Muscle of back (tissue), 3 donors: ENCODE measurements at regions not wholly inside any gene's neighbourhood (a gene's known extent, or its start where the extent isn't known, plus 50 kb on each side); places are given as distances from the start of the nearest gene placed in this dataset.

ENCODE experiments used
- DNase-seq, 3 donors: peaks; one replicate each; pipeline versions ENCODE4 v3.0.0 to v3.0.0-alpha.2; 2013

DNA sequence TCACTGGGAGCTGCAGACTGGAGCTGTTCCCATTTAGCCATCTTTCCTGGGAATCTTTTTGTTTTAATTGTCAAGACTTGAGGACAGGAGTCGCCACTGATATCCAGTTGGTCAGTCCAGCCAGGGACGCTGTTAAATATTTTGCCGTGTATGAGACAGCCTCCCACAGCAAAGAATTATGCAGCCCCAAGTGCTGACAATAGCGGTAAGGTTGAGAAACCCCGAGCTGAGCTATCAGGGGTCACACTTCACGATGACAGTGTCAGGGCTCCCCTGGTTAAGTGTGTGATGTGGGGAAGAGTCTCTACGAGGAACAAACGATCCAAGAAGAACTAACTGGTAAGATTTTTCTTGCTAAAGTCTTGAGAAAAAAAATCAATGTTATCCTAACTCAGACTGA lies 372.0 kb upstream of the MPDZ start:
- no peak for DNase-seq

GRCh38 chr9:13648676-13649075 lies 369.2 kb upstream of the MPDZ start:
- no peak for DNase-seq

- no peak for DNase-seq
Observed at GRCh38 chr9:13648068-13648467, 368.6 kb upstream of the MPDZ start.

- DNase-seq = peak in 1 of 3 donors; percentile 39
Observed at GRCh38 chr9:13646500-13647021, 367.1 kb upstream of the MPDZ start.

DNA sequence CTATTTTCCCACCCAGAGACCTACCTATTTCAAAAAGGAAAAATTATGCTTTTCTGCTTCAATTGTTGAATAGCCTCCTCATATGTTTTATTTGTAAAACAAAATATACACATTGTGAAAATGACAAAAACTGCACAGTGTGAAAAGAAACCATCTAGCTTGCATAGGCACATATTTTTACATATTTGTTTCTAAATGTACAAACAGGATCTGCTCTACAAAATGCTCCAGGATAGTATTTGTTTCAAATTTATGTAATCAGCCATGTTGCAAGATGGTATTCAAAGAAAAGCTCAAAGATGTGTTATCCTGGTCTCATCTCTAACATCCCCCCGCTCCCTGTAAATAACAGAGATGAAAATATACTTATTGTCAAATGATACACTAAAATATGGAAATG lies 366.1 kb upstream of the MPDZ start:
- DNase-seq = no peak

- DNase-seq = peak in 1 of 3 donors; percentile 60
Observed at GRCh38 chr9:13644675-13645074, 365.2 kb upstream of the MPDZ start.

- no peak for DNase-seq
Observed at GRCh38 chr9:13642646-13643045, 363.2 kb upstream of the MPDZ start.

- no peak for DNase-seq
Observed at GRCh38 chr9:13629067-13629466, 349.6 kb upstream of the MPDZ start.

- DNase-seq = no peak
Observed at GRCh38 chr9:13628526-13628925, 349.0 kb upstream of the MPDZ start.

DNA sequence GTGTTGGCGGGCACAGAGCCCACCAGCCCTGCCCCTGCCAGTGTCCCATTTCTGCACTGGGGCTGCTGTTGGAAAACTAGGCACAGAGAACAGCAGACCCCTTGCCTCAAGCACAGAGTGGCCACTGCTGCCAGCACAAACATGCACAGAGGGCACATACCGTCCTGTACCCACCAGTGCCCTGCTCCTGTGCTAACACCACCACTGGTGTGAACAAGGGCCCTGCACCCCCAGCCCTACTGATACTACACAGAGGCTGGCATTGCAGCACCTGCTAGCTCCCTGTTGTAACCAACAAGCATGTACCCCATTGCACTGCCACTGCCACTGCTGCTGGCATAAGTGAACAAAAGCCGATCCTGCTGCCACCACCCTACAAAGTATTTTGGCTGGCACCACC lies 348.0 kb upstream of the MPDZ start:
- DNase-seq = no peak

- DNase-seq = no peak
Observed at GRCh38 chr9:13627071-13627470, 347.6 kb upstream of the MPDZ start.

DNA sequence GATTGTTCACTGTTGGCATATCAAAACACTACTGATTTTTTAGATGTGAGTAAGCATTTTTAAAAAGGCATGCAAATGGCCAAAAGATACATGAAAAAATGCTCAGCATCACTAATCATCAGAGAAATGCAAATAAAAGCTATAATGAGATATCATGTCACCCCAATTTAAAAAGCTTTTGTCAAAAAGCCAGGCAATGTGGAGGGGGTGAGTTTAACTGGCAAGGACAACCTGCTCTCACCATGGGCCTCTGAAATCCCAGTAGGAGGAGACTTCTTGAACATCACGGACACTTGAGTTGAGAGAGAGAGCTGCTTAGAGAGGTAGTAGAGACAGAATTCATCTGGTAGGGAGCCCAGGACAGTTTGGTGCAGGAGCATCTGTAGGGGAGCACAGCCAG lies 347.1 kb upstream of the MPDZ start:
- no peak for DNase-seq

DNA sequence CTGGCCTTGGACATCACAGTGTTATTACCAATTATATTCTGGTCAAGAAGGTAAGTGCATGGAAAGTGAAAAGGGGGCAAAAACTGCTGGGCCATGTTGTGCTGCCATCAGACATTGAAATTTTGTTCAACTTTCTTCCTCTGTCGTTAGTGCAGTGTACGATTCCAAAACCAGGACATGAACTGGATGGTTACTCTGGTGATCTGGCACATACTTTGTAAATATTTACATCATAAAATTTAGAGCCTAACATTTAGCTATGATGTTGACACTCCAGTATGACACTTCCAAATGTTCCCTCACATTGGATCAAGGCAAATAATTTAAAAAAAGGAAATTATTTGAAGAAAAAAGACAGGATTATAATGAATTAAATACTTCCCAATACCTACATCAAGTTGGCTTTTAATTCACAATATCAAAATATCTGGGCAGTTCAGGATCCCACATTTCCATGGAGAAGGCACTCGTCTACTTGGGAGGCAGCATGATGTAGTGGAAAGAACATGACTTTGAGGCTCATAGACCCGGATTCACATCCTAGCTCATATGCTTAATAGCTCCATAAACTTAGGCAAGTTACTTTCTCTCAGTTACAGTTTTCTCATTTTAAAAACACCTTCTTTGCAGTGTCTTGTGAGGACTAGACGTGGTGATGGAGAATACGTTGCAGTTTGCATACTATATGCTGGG lies 342.5 kb upstream of the MPDZ start:
- peak in 1 of 3 donors; percentile 20 for DNase-seq

DNA sequence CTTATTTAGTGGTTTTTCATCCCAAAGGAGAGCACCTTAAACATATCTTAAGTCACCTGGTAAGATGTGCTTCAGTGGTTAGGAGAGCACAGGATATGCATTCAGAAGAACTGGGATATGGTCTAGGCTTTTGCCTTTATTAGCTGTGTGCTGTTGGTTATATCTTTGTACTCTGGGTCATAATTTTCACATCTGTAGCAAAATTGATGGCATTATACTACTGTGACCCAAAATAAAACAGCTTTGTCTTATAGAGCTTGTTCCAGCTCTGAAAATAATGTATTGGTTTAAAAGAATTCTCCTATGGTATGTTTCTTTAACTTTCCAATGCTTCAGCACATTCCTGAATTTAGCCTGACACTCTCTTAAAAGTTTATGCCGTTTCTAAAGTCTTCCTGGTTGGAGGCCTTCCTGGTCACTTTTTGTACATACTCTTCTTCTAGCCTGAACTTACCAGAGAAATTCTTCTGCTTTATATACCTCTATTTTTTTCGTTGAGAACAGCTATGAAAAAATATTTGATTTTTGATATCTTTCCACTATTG lies 337.1 kb upstream of the MPDZ start:
- DNase-seq = peak in 1 of 3 donors; percentile 61

GRCh38 chr9:13615660-13616490 lies 336.4 kb upstream of the MPDZ start:
- peak in 1 of 3 donors; percentile 52 for DNase-seq

GRCh38 chr9:13614060-13614459 lies 334.6 kb upstream of the MPDZ start:
- DNase-seq = no peak

DNA sequence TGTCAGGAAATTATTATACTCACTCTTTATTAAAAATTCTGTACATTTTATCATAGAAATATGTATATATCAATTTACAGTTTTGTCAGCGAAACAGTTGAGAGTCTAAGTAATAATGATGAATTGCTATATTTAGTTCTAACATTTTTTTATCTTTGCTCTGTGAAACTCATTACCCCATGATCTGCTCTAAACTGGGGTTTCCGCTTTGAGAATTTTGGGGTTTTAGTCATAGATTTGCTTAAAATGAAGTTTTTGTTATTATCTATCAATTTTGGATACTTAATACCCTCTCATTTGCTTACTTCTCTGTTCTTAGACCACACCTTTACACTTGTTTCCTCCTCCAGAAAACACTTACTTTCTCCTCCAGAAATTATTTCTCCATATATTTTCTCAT lies 333.8 kb upstream of the MPDZ start:
- DNase-seq = no peak

DNA sequence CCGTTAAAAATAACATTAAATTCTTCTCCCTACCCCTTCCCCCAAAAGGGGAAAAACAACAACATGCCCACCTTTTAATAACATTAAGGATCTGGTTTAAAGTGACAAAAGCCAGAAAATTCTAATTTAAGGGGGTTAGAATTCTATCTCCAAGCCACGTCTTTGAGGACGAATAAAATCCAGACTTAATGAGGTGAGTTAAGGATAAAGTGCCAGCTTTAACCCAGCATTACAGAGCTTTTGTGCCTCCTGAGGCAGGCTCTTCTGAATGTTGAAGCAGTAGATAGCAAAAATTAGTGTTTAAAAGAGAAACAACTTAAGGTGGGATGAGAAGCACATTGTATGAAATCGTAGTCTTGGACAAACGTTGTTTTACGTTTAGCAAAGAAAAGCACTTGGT lies 329.0 kb upstream of the MPDZ start:
- DNase-seq = no peak

DNA sequence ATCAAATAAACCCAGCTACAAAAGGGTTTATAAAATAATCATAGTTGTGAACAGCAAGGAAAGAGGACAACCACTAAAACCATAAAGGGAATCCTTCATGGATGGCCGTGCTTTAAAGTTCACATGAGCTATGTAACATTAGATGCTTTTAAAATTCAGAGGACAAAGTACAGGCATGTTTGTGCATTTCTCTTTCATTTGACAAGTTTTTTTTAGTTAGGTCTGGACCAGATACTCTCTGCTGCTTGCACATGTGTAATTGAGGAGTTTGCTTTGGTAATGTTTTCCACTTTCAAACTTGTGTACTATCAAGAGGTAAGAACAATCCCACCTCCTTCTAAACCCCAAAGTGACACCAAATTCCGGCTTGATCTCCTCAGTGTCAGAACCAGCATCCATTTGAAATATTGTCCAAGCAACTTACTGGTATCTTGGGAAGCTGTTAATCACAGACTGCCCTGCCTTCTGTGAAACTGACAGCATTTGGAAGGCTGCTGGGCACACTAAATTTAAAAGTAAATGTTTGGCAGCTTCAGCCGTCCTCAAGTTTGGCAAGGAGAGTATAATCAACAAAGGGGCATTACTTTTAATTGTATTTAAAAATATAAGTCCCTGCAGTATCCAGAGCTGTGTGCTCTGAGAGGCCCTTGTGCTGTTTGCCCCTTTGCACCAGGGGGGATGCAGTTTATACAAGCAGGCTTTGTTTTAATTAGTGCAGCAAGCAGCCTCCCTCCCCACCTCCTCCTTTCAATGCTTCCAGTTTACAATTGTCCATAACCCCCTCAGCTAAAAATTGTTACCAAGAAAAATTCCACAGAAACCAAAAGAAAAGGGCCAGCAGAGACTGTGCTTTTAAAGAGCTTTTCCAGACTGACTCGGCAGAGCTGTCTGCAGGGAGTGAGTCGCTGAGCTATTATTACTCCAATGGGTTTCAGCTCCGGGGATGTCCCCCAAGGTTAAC lies 328.3 kb upstream of the MPDZ start:
- DNase-seq = peak in 1 of 3 donors; percentile 80

- DNase-seq = peak in 1 of 3 donors; percentile 68
Observed at GRCh38 chr9:13606586-13606985, 327.1 kb upstream of the MPDZ start.

- DNase-seq = no peak
Observed at GRCh38 chr9:13603921-13604320, 324.4 kb upstream of the MPDZ start.

GRCh38 chr9:13598738-13599137 lies 319.2 kb upstream of the MPDZ start:
- DNase-seq = no peak
